GM19023 (cell line): ENCODE measurements at regions not wholly inside any gene's neighbourhood (a gene's known extent, or its start where the extent isn't known, plus 50 kb on each side); places are given as distances from the start of the nearest gene placed in this dataset.
"Not testable (repeated sequence)": the region's sequence is repeated elsewhere in the genome, so short reads cannot be mapped to it uniquely, and the experiment has no call there.

Experiments
- ATAC-seq: cut with Tn5 transposase; IDR thresholded peaks from one replicate; pipeline ENCODE4 v1.9.1; 2021; ENCODE audit warnings: mild to moderate bottlenecking, moderate library complexity; ENCODE audit not compliant: unreplicated experiment

- ATAC-seq, result no peak
Measured at GRCh38 chr5:6081727-6082210, 296.6 kb downstream of the MED10 start.

DNA sequence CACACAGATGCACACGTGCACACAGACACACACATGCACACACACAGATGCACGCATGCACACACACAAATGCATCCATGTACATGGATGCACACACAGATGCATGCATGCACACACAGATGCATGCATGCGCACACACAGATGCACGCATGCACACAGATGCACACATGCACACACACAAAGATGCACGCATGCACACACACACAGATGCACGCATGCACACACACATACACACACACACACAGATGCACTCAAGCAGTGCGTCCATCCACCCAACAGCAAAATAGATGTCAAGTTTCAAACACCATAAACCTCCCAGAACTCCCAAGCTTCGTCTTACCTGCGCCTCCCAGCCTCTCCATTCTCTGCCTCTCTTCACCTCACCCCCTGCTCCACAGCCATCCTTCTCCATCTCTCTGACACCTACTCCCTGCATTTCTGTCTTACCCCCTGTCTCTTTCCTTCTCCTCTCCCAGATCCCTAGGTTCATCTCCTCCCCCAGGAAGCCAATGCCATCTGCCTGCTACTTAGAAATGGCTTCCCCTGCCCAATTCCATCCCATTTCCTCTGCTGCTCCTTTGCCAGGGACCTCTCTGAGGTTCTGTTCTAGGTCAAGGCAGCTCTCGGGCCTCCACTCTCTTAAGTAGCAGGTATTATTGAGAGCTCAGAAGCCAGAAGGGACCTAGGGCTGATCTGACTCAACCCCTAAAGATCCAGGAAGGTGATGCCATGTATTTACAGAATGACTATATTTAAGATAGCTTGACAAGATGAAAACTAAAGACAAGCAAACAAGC is 297.2 kb downstream of the MED10 start:
- ATAC-seq, result no peak

DNA sequence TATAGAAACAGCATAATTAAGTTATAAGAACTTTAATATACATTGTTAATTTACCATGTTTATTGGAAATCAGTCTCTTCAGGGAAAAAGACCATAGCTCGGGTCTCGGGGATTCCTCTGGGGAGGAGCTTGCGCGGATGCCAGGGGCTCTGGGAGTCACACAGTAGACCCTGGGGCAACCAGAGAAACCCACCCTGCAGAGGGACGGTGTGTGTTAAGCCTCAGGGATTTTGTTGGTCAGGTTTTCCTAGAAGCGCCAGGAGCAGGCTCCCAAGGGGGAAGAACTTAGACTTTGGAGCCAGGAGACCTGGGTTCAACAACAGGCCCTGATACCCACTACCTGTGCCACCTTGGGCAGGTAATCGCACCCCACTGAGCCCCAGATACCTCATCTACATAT is 297.9 kb downstream of the MED10 start:
- ATAC-seq, result no peak

GRCh38 chr5:6078881-6079280 is 299.5 kb downstream of the MED10 start:
- ATAC-seq, result no peak

GRCh38 chr5:6076341-6077239 is 301.8 kb downstream of the MED10 start:
- ATAC-seq, result no peak

- not testable (repeated sequence) for ATAC-seq
Measured at GRCh38 chr5:6072488-6072887, 305.9 kb downstream of the MED10 start.

DNA sequence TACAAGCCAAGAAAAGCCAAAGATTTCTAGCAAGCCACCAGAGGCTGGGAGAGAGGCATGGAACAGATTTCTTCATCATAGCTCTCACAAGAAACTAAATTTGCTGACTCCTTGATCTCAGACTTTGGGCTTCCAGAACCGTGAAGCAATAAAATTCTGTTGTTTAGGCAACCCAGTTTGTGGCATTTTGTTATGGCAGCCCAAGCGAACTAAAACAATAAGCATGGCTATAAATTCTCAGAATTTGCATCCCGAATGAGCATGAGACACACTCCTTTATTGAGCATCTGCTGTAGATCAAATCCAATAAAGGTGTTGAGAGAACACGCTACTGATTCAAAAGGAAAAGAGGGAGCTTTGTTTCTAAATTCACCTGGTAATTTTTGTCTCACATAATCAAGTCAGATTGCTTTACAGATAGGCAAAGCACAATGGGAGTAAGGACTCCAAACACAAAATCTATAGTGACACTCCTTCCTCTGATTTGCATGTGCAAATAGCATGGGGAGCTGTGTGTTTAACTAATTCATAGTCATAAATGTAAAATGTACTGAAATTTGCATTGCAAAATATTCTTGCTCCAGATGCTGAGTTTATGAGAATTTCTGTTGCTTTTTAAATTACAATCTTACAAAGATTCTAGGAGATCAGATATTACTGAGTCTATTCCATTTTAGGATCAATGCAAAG is 308.7 kb downstream of the MED10 start:
- no peak for ATAC-seq

DNA sequence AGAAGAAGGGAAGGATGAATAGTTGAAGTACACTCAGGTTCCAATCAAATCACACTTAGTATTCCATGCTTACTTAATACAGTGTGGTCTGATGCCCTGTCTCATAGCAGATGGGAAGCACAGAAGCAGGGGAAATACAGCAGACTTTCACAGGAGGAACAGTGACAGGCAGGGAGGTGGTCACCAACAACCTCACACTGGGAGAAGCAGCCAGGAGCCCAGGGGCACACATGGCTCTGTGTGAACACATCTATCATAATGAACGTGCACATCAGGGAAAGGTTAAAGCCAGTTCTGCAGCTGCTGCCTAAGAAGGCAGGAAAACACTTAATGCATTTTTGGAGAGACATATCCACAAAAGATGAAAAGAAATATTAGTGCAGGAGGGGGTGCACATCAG is 312.3 kb downstream of the MED10 start:
- ATAC-seq, result no peak

- ATAC-seq, result no peak
Measured at GRCh38 chr5:6059137-6059800, 319.1 kb downstream of the MED10 start.

DNA sequence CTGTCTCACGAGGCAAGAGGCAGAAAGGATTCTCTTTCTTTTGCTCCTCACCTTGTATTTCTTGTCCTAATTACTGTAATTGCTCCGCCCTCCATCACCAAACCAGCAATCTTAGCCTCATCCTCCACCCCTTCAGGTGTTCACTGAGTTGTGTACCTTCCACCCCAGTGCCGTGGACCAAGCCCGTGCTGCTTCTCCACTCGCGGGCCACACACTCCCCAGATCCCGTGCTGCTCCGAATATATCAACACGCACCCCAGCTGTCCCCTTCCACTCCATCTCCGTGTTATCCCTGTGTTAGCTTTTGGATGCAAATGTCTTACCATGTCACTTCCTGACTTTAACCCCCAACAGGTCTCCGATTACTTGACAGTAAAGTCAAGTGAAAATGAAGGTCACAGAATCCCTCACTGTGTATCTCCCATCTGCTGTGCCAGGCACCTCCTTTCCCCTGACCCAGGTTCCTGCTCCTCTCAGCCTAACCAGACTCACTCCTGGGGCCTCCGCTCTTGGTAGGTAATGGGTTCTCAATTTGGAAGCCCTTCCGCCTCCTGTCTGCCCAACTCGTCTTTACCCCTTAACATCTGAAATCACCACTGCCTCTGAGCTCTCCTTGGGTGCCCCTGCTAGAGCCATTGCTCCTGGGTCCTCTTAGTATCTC is 320.2 kb downstream of the MED10 start:
- ATAC-seq, result no peak

DNA sequence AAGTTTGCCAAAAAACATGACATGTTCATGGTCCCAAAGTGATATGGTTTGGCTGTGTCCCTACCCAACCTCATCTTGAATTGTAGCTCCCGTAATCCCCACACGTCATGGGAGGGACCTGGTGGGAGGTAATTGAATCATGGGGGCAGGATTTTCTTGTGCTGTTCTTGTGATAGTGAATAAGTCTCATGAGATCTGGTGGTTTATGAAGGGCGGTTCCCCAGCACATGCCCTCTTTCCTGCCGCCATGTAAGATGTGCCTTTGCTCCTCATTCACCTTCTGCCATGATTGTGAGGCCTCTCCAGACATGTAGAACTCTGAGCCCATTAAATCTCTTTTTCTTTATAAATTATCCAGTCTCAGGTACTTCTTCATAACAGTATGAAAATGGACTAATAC is 322.1 kb downstream of the MED10 start:
- no peak for ATAC-seq

DNA sequence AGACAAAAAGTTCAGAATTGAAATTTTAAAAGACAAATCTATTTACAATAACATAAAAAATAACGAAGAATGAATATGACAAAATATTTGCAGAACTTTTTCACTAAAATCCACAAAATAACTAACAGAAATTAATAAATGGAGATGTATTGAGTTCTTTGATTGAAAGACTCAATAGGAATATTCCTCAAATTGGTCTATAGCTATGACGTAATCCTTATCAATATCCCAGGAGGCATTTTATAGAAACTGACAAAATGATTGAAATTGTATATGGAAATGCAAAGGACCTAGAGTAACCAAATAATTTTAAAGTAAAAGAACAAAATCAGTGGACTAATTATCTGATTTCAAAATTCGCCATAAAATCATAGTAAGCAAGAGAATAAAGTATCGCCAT is 328.7 kb downstream of the MED10 start:
- no peak for ATAC-seq

GRCh38 chr5:6048746-6049145 is 329.6 kb downstream of the MED10 start:
- no peak for ATAC-seq

DNA sequence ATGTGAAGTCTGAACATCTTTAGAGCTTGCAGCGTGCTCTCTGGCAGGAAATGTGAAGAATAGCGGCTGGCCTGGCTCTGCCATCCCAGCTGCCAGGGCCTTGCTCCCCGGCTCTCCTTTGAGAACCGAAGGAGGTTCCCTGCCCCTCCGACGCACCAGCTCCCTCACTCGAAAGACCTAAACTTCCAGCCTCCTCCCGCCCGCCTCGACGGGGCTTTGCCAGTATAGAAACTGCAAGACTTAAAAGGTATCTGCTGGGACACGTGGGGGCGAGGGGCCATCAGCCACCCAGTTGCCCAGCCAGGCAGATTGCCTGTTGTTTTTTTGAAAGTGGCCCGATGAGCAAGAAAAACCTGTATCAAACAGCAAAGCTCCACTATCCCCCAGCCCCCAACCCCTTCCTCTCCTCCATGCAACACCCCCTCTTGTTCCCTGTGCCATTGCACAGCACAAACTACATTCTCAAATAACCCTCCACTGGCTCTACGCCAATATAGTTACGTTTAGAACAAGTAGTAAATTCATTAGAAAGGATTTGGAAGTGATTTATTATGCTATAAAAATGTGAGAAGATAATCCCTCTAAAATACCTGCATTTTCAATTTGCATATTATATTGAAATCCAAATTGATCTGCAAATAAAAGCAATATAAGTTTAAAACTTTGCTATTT is 331.9 kb downstream of the MED10 start:
- no peak for ATAC-seq

- no peak for ATAC-seq
Measured at GRCh38 chr5:6043491-6044310, 334.6 kb downstream of the MED10 start.

GRCh38 chr5:6041977-6042550 is 336.3 kb downstream of the MED10 start:
- no peak for ATAC-seq

- no peak for ATAC-seq
Measured at GRCh38 chr5:6039111-6039510, 339.2 kb downstream of the MED10 start.

DNA sequence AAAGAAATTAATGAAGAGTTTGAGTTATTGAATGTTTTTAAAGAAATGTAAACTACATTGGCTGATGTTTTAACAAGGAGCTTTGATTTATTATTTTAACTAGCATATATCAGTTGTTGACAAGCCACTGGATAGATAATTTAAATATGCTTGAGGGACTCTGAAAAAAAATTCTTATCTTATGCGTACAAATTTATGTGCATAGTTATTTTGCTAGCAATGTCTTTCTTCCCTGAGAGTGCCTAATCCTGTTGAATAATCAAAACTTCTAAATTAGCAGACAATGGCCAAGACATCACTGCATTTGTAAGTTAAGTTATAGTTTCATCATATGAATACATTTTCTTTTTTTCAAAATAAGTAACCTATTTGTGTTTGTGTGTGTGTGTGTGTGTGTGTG is 342.3 kb downstream of the MED10 start:
- ATAC-seq, result no peak
